HepG2 (cell line): ENCODE measurements at regions not wholly inside any gene's neighbourhood (a gene's known extent, or its start where the extent isn't known, plus 50 kb on each side); places are given as distances from the start of the nearest gene placed in this dataset.

Experiments used
- ATAC-seq: fragments of 200-7000 bp; cut with Tn5 transposase; 3 replicates; pipeline ENCODE4 v1.9.1; 2020; ENCODE audit warnings: mild to moderate bottlenecking, moderate library complexity
- BruUV-seq: library from RNA; stranded (reverse); fragments of 400-500 nt; replicated peaks from 2 replicates; lab custom pipeline; 2021; lab: Mats Ljungman, UMichigan
- CTCF ChIA-PET: fragments of 300-600 bp; formaldehyde crosslinking; extraction: SDS; loops from one replicate; lab custom pipeline; 2021; ENCODE audit warnings: low total read pairs, inconsistent platforms, low intra/inter-chr PET ratio; lab: Yijun Ruan, JAX
- POLR2A ChIA-PET: fragments of 350-600 bp; sonication (Branson Sonifier 250); formaldehyde crosslinking; loops from one replicate; lab custom pipeline; 2020; ENCODE audit warnings: antibody characterized with exemption, inconsistent platforms; lab: Yijun Ruan, JAX
- DNase-seq: peaks from one replicate; pipeline ENCODE4 v3.0.0-alpha.2; 2015; ENCODE audit warnings: low spot score
- FAIRE-seq: peaks from 3 replicates; lab custom pipeline; 2011; peaks lifted over from hg19 to GRCh38; lab: Jason Lieb, UNC
- H2AFZ ChIP-seq: one replicate; pipeline ENCODE4 v1.6.1; 2011; ENCODE audit warnings: low read length, inconsistent platforms
- H3K27ac ChIP-seq: fragments of 300-600 bp; 3 replicates; pipeline ENCODE4 v1.8.0; 2011; ENCODE audit warnings: mixed run types, mild to moderate bottlenecking, mixed read lengths, low read length, inconsistent platforms; ENCODE audit not compliant: insufficient read depth; ENCODE audit errors: extremely low read length
- H3K27me3 ChIP-seq, 2 experiments: fragments of 200-600 bp in 1 of 2; 2 replicates in 1 of 2; 3 replicates in 1 of 2; pipeline versions ENCODE4 v1.6.0 to v1.8.0; 2011; ENCODE audit warnings: low read length in 2 of 2, mild to moderate bottlenecking in 2 of 2, moderate library complexity in 2 of 2, inconsistent platforms in 1 of 2; ENCODE audit not compliant: insufficient read depth in 2 of 2, control insufficient read depth in 1 of 2
- H3K36me3 ChIP-seq, 2 experiments: fragments of 200-600 bp in 1 of 2; replicated peaks in 1 of 2; 2 replicates in 1 of 2; 3 replicates in 1 of 2; pipeline versions ENCODE4 v1.5.1 to v1.8.0; 2011; ENCODE audit warnings: low read length in 2 of 2, inconsistent platforms in 1 of 2; ENCODE audit not compliant: insufficient read depth in 2 of 2, control insufficient read depth in 1 of 2
- H3K4me1 ChIP-seq: 2 replicates; pipeline ENCODE4 v1.5.1; 2012; ENCODE audit warnings: low read length, inconsistent platforms; ENCODE audit not compliant: insufficient read depth
- H3K4me2 ChIP-seq: 2 replicates; pipeline ENCODE4 v1.6.0; 2011; ENCODE audit warnings: low read depth, low read length, inconsistent platforms
- H3K4me3 ChIP-seq, 3 experiments: fragments of 200-600 bp in 1 of 3; sonication (generic), shearing (Covaris generic) in 1 of 3; replicated peaks in 1 of 3; 2 replicates each; pipeline ENCODE4 v1.5.1; 2011 to 2016; ENCODE audit warnings: low read length in 3 of 3, inconsistent platforms in 2 of 3, low read depth in 2 of 3, mild to moderate bottlenecking in 2 of 3, control low read depth in 1 of 3, mixed read lengths in 1 of 3; ENCODE audit not compliant: insufficient read depth in 1 of 3
- H3K79me2 ChIP-seq: one replicate; pipeline ENCODE4 v1.6.1; 2011; ENCODE audit warnings: low read length, inconsistent platforms; ENCODE audit not compliant: insufficient read depth
- H3K9ac ChIP-seq: 2 replicates; pipeline ENCODE4 v1.6.0; 2011; ENCODE audit warnings: mild to moderate bottlenecking, low read depth, low read length, inconsistent platforms; ENCODE audit not compliant: insufficient read depth
- H3K9me3 ChIP-seq: 2 replicates; pipeline ENCODE4 v1.5.1; 2012; ENCODE audit warnings: mild to moderate bottlenecking, low read length
- H4K20me1 ChIP-seq: 2 replicates; pipeline ENCODE4 v1.6.0; 2011; ENCODE audit warnings: inconsistent platforms, mild to moderate bottlenecking, low read length, moderate library complexity; ENCODE audit not compliant: insufficient read depth
- CHCHD3 ChIP-seq: sonication (generic); formaldehyde crosslinking; IDR thresholded peaks from 2 replicates; pipeline ENCODE4 v1.8.0; 2022; ENCODE audit warnings: mild to moderate bottlenecking, missing genetic modification reagents, moderate library complexity
- DMAP1 ChIP-seq: IDR thresholded peaks from 2 replicates; pipeline ENCODE4 v1.6.1; 2016
- HOXA9 ChIP-seq: sonication (generic); formaldehyde crosslinking; IDR thresholded peaks from 2 replicates; pipeline ENCODE4 v1.8.1; 2022; ENCODE audit warnings: missing genetic modification reagents, mild to moderate bottlenecking, moderate library complexity, borderline replicate concordance
- KLF16 ChIP-seq, 2 experiments: sonication (generic) in 1 of 2; formaldehyde crosslinking in 1 of 2; IDR thresholded peaks; 2 replicates each; pipeline versions ENCODE4 v1.6.1 to v1.8.0; 2016 to 2023; ENCODE audit warnings: missing genetic modification reagents in 2 of 2, missing compliant biosample characterization in 1 of 2
- PRMT3 ChIP-seq: sonication (generic); formaldehyde crosslinking; IDR thresholded peaks from 2 replicates; pipeline ENCODE4 v1.8.1; 2022; ENCODE audit warnings: low read depth, mild to moderate bottlenecking, moderate library complexity, missing genetic modification reagents, borderline replicate concordance
- ZBTB34 ChIP-seq: sonication (generic); formaldehyde crosslinking; IDR thresholded peaks from 2 replicates; pipeline ENCODE4 v1.8.0; 2022; ENCODE audit warnings: mild to moderate bottlenecking, missing genetic modification reagents
- ZFP1 ChIP-seq: IDR thresholded peaks from 2 replicates; pipeline ENCODE4 v1.6.1; 2016
- ZIK1 ChIP-seq: sonication (generic); formaldehyde crosslinking; IDR thresholded peaks from 2 replicates; pipeline ENCODE4 v1.5.0; 2020; ENCODE audit warnings: mild to moderate bottlenecking, low read depth, missing genetic modification reagents, borderline replicate concordance
- ZKSCAN8 ChIP-seq: IDR thresholded peaks from 2 replicates; pipeline ENCODE4 v1.6.1; 2016; ENCODE audit warnings: borderline replicate concordance, missing genetic modification reagents, missing compliant biosample characterization
- ZNF34 ChIP-seq: sonication (generic); formaldehyde crosslinking; IDR thresholded peaks from 2 replicates; pipeline ENCODE4 v1.4.0; 2020; ENCODE audit warnings: mild to moderate bottlenecking, missing genetic modification reagents, borderline replicate concordance
- ZNF567 ChIP-seq: sonication (generic); formaldehyde crosslinking; IDR thresholded peaks from 2 replicates; pipeline ENCODE4 v1.8.1; 2023; ENCODE audit warnings: mild to moderate bottlenecking, missing genetic modification reagents, borderline replicate concordance
- ZNF672 ChIP-seq: sonication (generic); formaldehyde crosslinking; IDR thresholded peaks from 2 replicates; pipeline ENCODE4 v1.8.1; 2022; ENCODE audit warnings: missing genetic modification reagents
- ZNF7 ChIP-seq: IDR thresholded peaks from 2 replicates; pipeline ENCODE4 v1.6.1; 2016; ENCODE audit warnings: missing biosample characterization, missing genetic modification reagents
- ZNF772 ChIP-seq: sonication (generic); formaldehyde crosslinking; IDR thresholded peaks from 2 replicates; pipeline ENCODE4 v1.5.0; 2020; ENCODE audit warnings: mild to moderate bottlenecking, missing genetic modification reagents
- ZSCAN12 ChIP-seq: sonication (generic); formaldehyde crosslinking; IDR thresholded peaks from 2 replicates; pipeline ENCODE4 v1.9.0; 2021; ENCODE audit warnings: mild to moderate bottlenecking, missing genetic modification reagents
- WGBS: methylation state at CpG from one replicate; pipeline ENCODE4 v1.1.6; 2017; ENCODE audit warnings: low lambda C conversion rate; 5-methylcytosine and 5-hydroxymethylcytosine counted together
- in situ Hi-C: cut with HindIII; loops from 2 replicates; pipeline ENCODE4 v1.10.0; 2017; ENCODE audit warnings: low pct_unique_long_range_greater_than_20kb; ENCODE audit not compliant: extremely low pct_ligation_motif_present
- intact Hi-C: fragments of 100-400 bp; cut with micrococcal nuclease; formaldehyde crosslinking; loops from one replicate; pipeline ENCODE4 v1.10.0; 2022; ENCODE audit not compliant: unreplicated experiment
- TF ChIP-seq, protein P1 (sequence below): sonication (generic); formaldehyde crosslinking; IDR thresholded peaks from 2 replicates; pipeline ENCODE4 v1.8.1; 2022; ENCODE audit warnings: low read depth, mild to moderate bottlenecking, missing genetic modification reagents

- Histone ChIP-seq H3K9ac (no peak overlapping the region), H3K9me3 (no peaks in the 10 kb centered on the region; the same call in 1 of the 2 replicates), H3K4me1 (no peaks in the 10 kb centered on the region), H2AFZ (no peak overlapping the region), H3K27me3 (no peaks in the 10 kb centered on the region), H3K36me3 (no peaks in the 10 kb centered on the region), H3K27ac (no peak overlapping the region), H4K20me1 (no peaks in the 10 kb centered on the region), H3K4me3 (no peak overlapping the region), H3K4me2 (no peak overlapping the region), H3K79me2 (no peaks in the 10 kb centered on the region)
- ATAC-seq, result no peak
- TF ChIP-seq ZNF567 (CRISPR knock-in tag), result no peak
- TF ChIP-seq ZNF772 (CRISPR knock-in tag), result no peak
- no peak for TF ChIP-seq ZBTB34 (CRISPR knock-in tag)
- TF ChIP-seq ZNF672 (CRISPR knock-in tag), result no peak
- TF ChIP-seq, protein P1, sequence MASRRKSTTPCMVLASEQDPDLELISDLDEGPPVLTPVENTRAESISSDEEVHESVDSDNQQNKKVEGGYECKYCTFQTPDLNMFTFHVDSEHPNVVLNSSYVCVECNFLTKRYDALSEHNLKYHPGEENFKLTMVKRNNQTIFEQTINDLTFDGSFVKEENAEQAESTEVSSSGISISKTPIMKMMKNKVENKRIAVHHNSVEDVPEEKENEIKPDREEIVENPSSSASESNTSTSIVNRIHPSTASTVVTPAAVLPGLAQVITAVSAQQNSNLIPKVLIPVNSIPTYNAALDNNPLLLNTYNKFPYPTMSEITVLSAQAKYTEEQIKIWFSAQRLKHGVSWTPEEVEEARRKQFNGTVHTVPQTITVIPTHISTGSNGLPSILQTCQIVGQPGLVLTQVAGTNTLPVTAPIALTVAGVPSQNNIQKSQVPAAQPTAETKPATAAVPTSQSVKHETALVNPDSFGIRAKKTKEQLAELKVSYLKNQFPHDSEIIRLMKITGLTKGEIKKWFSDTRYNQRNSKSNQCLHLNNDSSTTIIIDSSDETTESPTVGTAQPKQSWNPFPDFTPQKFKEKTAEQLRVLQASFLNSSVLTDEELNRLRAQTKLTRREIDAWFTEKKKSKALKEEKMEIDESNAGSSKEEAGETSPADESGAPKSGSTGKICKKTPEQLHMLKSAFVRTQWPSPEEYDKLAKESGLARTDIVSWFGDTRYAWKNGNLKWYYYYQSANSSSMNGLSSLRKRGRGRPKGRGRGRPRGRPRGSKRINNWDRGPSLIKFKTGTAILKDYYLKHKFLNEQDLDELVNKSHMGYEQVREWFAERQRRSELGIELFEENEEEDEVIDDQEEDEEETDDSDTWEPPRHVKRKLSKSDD (CRISPR knock-in tag), result no peak
- no peak for TF ChIP-seq ZNF7 (CRISPR knock-in tag)
- TF ChIP-seq ZIK1, result no peak
- TF ChIP-seq PRMT3 (CRISPR knock-in tag), result no peak
- no peak for TF ChIP-seq KLF16 (CRISPR knock-in tag; IDR thresholded peaks at IDR 0.05)
- TF ChIP-seq DMAP1 (CRISPR knock-in tag), result no peak
- TF ChIP-seq HOXA9 (CRISPR knock-in tag), result no peak
- TF ChIP-seq ZKSCAN8 (CRISPR knock-in tag), result no peak
- no peak for TF ChIP-seq CHCHD3
- TF ChIP-seq ZFP1 (CRISPR knock-in tag), result no peak
- no peak for TF ChIP-seq ZSCAN12
- TF ChIP-seq ZNF34 (CRISPR knock-in tag), result no peak
- no peak for FAIRE-seq
- DNase-seq, result no peak
- intact Hi-C loops, result no loop called here
- WGBS, result 20% methylated on average over 5 of the region's 8 CpGs
- in situ Hi-C loops, result no loop called here
- no TSS peak for BruUV-seq
- POLR2A ChIA-PET, result no interaction called here
- CTCF ChIA-PET, result no interaction called here
These were observed 813.7 kb upstream of the CNTN5 start for GRCh38 chr11:98207086-98207485.
